Keratinocyte (primary cell): ENCODE measurements at regions not wholly inside any gene's neighbourhood (a gene's known extent, or its start where the extent isn't known, plus 50 kb on each side); places are given as distances from the start of the nearest gene placed in this dataset.
"Not testable (repeated sequence)": the region's sequence is repeated elsewhere in the genome, so short reads cannot be mapped to it uniquely, and the experiment has no call there.

ENCODE experiments used
- DNase-seq: peaks from one replicate; pipeline ENCODE4 v3.0.0-alpha.2; 2011; ENCODE audit warnings: low read depth, missing footprints, low spot score
- FAIRE-seq: peaks from 2 replicates; lab custom pipeline; 2011; peaks lifted over from hg19 to GRCh38; lab: Jason Lieb, UNC
- H2AFZ ChIP-seq: 2 replicates; pipeline ENCODE4 v1.6.0; 2012; ENCODE audit warnings: low read length, control low read depth, inconsistent platforms; ENCODE audit not compliant: control insufficient read depth
- H3K27ac ChIP-seq: 2 replicates; pipeline ENCODE4 v1.5.1; 2011; ENCODE audit warnings: low read length; ENCODE audit not compliant: control insufficient read depth, insufficient read depth
- H3K27me3 ChIP-seq: 3 replicates; pipeline ENCODE4 v1.6.0; 2011; ENCODE audit warnings: low read length; ENCODE audit not compliant: control insufficient read depth, insufficient read depth; ENCODE audit errors: extremely low read depth
- H3K36me3 ChIP-seq, 2 experiments: 2 replicates in 1 of 2; 3 replicates in 1 of 2; pipeline ENCODE4 v1.5.1; 2011; ENCODE audit warnings: low read length in 2 of 2, mild to moderate bottlenecking in 1 of 2; ENCODE audit not compliant: control insufficient read depth in 2 of 2, insufficient read depth in 2 of 2; ENCODE audit errors: extremely low read depth in 1 of 2
- H3K4me1 ChIP-seq: 3 replicates; pipeline ENCODE4 v1.5.1; 2011; ENCODE audit warnings: low read length; ENCODE audit not compliant: control insufficient read depth, insufficient read depth; ENCODE audit errors: extremely low read depth
- H3K4me2 ChIP-seq: 3 replicates; pipeline ENCODE4 v1.6.0; 2011; ENCODE audit warnings: low read depth, low read length; ENCODE audit not compliant: control insufficient read depth, insufficient read depth; ENCODE audit errors: extremely low read depth
- H3K4me3 ChIP-seq, 3 experiments: fragments of 200-600 bp in 1 of 3; sonication (generic) in 1 of 3; 2 replicates in 2 of 3; 3 replicates in 1 of 3; pipeline ENCODE4 v1.5.1; 2011 to 2016; ENCODE audit warnings: low read length in 3 of 3, mild to moderate bottlenecking in 3 of 3, control low read depth in 2 of 3, inconsistent platforms in 1 of 3, low read depth in 1 of 3, mixed read lengths in 1 of 3, mixed run types in 1 of 3, moderate library complexity in 1 of 3; ENCODE audit not compliant: control insufficient read depth in 2 of 3, insufficient read depth in 2 of 3; ENCODE audit errors: extremely low read depth in 1 of 3
- H3K79me2 ChIP-seq: 2 replicates; pipeline ENCODE4 v1.6.0; 2012; ENCODE audit warnings: low read length; ENCODE audit not compliant: control insufficient read depth, insufficient read depth
- H3K9ac ChIP-seq: 3 replicates; pipeline ENCODE4 v1.6.0; 2011; ENCODE audit warnings: low read length; ENCODE audit not compliant: control insufficient read depth, insufficient read depth; ENCODE audit errors: extremely low read depth
- H3K9me1 ChIP-seq: 3 replicates; pipeline ENCODE4 v1.6.0; 2011; ENCODE audit warnings: low read length; ENCODE audit not compliant: control insufficient read depth, insufficient read depth; ENCODE audit errors: extremely low read depth
- H3K9me3 ChIP-seq: 2 replicates; pipeline ENCODE4 v1.5.1; 2012; ENCODE audit warnings: low read depth, low read length; ENCODE audit not compliant: control insufficient read depth
- H4K20me1 ChIP-seq: 3 replicates; pipeline ENCODE4 v1.6.0; 2011; ENCODE audit warnings: low read length; ENCODE audit not compliant: control insufficient read depth, insufficient read depth; ENCODE audit errors: extremely low read depth
- EZH2 ChIP-seq: IDR thresholded peaks from one replicate; pipeline ENCODE4 v1.6.1; 2012; ENCODE audit warnings: inconsistent platforms, mild to moderate bottlenecking, low read length, moderate library complexity
- dilution Hi-C: fragments of 300-500 bp; cut with MboI; formaldehyde crosslinking; loops from one replicate; pipeline ENCODE4 v1.7.0; 2020; ENCODE audit warnings: low sequenced_read_pairs; ENCODE audit not compliant: extremely low pct_ligation_motif_present
- TF ChIP-seq, protein P1 (sequence below), 3 experiments: IDR thresholded peaks in 1 of 3; conservative IDR thresholded peaks in 1 of 3; optimal IDR thresholded peaks in 1 of 3; 2 replicates in 2 of 3; 3 replicates in 1 of 3; pipeline versions ENCODE3 to v1.5.1; 2011; ENCODE audit warnings: low read length in 3 of 3, mild to moderate bottlenecking in 3 of 3, moderate library complexity in 2 of 3, control low read depth in 1 of 3, inconsistent platforms in 1 of 3; ENCODE audit not compliant: insufficient read depth in 2 of 3; ENCODE audit errors: extremely low read depth in 1 of 3

DNA sequence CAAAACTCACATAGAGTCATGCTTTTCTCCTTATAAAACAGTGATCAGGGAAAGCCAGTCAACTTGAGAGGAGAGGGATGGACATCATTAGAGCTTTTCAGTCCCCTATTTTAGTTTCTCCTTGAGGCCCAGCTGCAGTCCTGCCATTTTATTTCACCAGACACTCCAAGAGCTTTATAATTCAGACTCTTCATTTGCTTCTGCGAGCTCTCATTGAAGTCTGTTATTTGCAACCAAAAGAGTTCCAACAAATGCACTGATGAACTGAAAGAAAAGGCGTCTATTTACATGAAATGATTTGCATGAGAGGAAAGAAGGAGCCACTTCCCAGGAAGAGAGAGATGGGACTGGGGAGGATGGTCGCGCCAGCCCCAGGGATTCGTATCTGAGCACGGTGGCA, 86.8 kb downstream of the NDUFA12 start:
- H3K9ac ChIP-seq = no peak overlapping the region
- DNase-seq (no peak), FAIRE-seq (no peak)
- H3K9me3 ChIP-seq = no peaks in the 10 kb centered on the region
- H3K79me2 ChIP-seq = no peaks in the 10 kb centered on the region
- H3K4me2 ChIP-seq = no peak overlapping the region
- H3K4me1 ChIP-seq = peaks cover under 1% of the 10 kb centered on the region
- H2AFZ ChIP-seq = no peak overlapping the region
- no peak overlapping the region for H3K27ac ChIP-seq
- TF ChIP-seq, protein P1, sequence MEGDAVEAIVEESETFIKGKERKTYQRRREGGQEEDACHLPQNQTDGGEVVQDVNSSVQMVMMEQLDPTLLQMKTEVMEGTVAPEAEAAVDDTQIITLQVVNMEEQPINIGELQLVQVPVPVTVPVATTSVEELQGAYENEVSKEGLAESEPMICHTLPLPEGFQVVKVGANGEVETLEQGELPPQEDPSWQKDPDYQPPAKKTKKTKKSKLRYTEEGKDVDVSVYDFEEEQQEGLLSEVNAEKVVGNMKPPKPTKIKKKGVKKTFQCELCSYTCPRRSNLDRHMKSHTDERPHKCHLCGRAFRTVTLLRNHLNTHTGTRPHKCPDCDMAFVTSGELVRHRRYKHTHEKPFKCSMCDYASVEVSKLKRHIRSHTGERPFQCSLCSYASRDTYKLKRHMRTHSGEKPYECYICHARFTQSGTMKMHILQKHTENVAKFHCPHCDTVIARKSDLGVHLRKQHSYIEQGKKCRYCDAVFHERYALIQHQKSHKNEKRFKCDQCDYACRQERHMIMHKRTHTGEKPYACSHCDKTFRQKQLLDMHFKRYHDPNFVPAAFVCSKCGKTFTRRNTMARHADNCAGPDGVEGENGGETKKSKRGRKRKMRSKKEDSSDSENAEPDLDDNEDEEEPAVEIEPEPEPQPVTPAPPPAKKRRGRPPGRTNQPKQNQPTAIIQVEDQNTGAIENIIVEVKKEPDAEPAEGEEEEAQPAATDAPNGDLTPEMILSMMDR (optimal IDR thresholded peaks at IDR 0.05 in 1 of 3, IDR thresholded peaks at IDR 0.05 in 1 of 3, conservative IDR thresholded peaks at IDR 0.05 in 1 of 3; ENCODE audit: extremely low read depth in 1 of 3, insufficient read depth in 2 of 3, low read length in 3 of 3) = no peak
- TF ChIP-seq EZH2 = no peak
- dilution Hi-C loops = no loop called here
- no peaks in the 10 kb centered on the region for H3K27me3 ChIP-seq
- H3K4me3 ChIP-seq = no peak overlapping the region
- H3K36me3 ChIP-seq = no peaks in the 10 kb centered on the region
- no peaks in the 10 kb centered on the region for H3K9me1 ChIP-seq
- H4K20me1 ChIP-seq = no peaks in the 10 kb centered on the region

DNA sequence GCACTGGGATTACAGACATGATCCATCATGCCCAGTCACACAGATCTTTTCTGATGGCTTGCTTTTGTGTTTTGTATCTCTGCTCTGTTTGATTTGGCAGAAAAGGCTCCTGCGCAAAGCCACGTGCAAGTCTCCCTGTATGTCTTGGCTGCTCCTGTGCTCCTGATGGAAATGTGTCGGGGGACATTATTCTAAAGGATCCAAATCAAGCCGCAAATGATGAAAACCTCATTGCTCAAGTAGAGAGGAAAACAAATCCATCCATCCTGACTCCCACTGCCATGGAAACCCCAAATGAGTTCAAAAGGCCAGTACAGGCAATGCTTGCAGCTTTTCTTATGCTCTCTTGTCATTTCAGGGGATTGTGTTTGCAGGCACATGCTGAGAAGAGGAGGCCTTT, 93.8 kb downstream of the NDUFA12 start:
- DNase-seq (no peak), FAIRE-seq (no peak)
- H3K4me3 ChIP-seq = no peak overlapping the region

DNA sequence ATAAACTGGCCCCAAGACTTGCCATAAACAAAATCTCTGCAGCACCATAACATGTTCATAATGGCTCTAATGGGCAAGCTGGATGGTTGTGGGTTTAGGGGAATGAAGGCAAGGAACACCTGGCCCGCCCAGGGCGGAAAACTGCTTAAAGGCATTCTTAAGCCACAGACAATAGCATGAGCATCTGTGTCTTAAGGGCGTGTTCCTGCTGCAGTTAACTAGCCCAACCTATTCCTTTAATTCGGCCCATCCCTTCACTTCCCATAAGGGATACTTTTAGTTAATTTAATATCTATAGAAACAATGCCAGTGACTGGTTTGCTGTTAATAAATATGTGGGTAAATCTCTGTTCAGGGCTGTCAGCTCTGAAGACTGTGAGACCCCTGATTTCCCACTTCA, 97.7 kb downstream of the NDUFA12 start:
- H3K36me3 ChIP-seq, FAIRE-seq, H3K4me3 ChIP-seq, H2AFZ ChIP-seq, DNase-seq, H3K27ac ChIP-seq, H3K79me2 ChIP-seq, H3K27me3 ChIP-seq, H3K9me1 ChIP-seq, H3K9me3 ChIP-seq, dilution Hi-C loops, H3K4me1 ChIP-seq, H4K20me1 ChIP-seq, H3K9ac ChIP-seq, H3K4me2 ChIP-seq: not testable (repeated sequence)

More for the DNA sequence above, 93.8 kb downstream of the NDUFA12 start:
- Histone ChIP-seq H3K4me1 (peaks cover 3% of the 10 kb centered on the region), H4K20me1 (no peaks in the 10 kb centered on the region), H2AFZ (no peak overlapping the region), H3K79me2 (no peaks in the 10 kb centered on the region), H3K36me3 (no peaks in the 10 kb centered on the region), H3K27ac (no peak overlapping the region), H3K9me3 (no peaks in the 10 kb centered on the region), H3K9me1 (no peaks in the 10 kb centered on the region), H3K9ac (no peak overlapping the region), H3K27me3 (no peaks in the 10 kb centered on the region), H3K4me2 (no peak overlapping the region)
- TF ChIP-seq, protein P1 (optimal IDR thresholded peaks at IDR 0.05 in 1 of 3, IDR thresholded peaks at IDR 0.05 in 1 of 3, conservative IDR thresholded peaks at IDR 0.05 in 1 of 3; ENCODE audit: extremely low read depth in 1 of 3, insufficient read depth in 2 of 3, low read length in 3 of 3) = no peak
- no peak for TF ChIP-seq EZH2
- dilution Hi-C loops = no loop called here
